ENCODE measurements at regions not wholly inside any gene's neighbourhood (a gene's known extent, or its start where the extent isn't known, plus 50 kb on each side); places are given as distances from the start of the nearest gene placed in this dataset.
"Not testable (repeated sequence)": the region's sequence is repeated elsewhere in the genome, so short reads cannot be mapped to it uniquely, and the experiment has no call there.

- no peak for FAIRE-seq
These were observed 327.6 kb upstream of the HTR1E start for GRCh38 chr6:86609549-86610388.

- not testable (repeated sequence) for FAIRE-seq
These were observed 334.0 kb upstream of the HTR1E start for GRCh38 chr6:86603364-86603763.

- not testable (repeated sequence) for FAIRE-seq
These were observed 335.2 kb upstream of the HTR1E start for GRCh38 chr6:86602093-86602492.

- FAIRE-seq: not testable (repeated sequence)
These were observed 338.4 kb upstream of the HTR1E start for GRCh38 chr6:86598969-86599368.

GRCh38 chr6:86595641-86596040, 341.7 kb upstream of the HTR1E start:
- FAIRE-seq: no peak

GRCh38 chr6:86586195-86586594, 351.1 kb upstream of the HTR1E start:
- no peak for FAIRE-seq

GRCh38 chr6:86581833-86582232, 355.5 kb upstream of the HTR1E start:
- no peak for FAIRE-seq

- no peak for FAIRE-seq
These were observed 374.1 kb upstream of the HTR1E start for GRCh38 chr6:86563197-86563596.

- FAIRE-seq: no peak
These were observed 379.0 kb upstream of the HTR1E start for GRCh38 chr6:86558318-86558717.

- FAIRE-seq: no peak
These were observed 400.0 kb upstream of the HTR1E start for GRCh38 chr6:86537292-86537861.

- FAIRE-seq: no peak
These were observed 401.2 kb upstream of the HTR1E start for GRCh38 chr6:86536121-86536520.

GRCh38 chr6:86535100-86535499, 402.2 kb upstream of the HTR1E start:
- FAIRE-seq: no peak

GRCh38 chr6:86529635-86530034, 407.7 kb upstream of the HTR1E start:
- FAIRE-seq: no peak

- no peak for FAIRE-seq
These were observed 411.1 kb upstream of the HTR1E start for GRCh38 chr6:86526238-86526637.

- no peak for FAIRE-seq
These were observed 421.2 kb upstream of the HTR1E start for GRCh38 chr6:86516087-86516486.

GRCh38 chr6:86511962-86512361, 425.4 kb upstream of the HTR1E start:
- FAIRE-seq: no peak

- no peak for FAIRE-seq
These were observed 429.1 kb upstream of the HTR1E start for GRCh38 chr6:86508230-86508629.

- no peak for FAIRE-seq
These were observed 434.8 kb upstream of the HTR1E start for GRCh38 chr6:86502497-86502896.

- no peak for FAIRE-seq
These were observed 437.3 kb upstream of the HTR1E start for GRCh38 chr6:86500035-86500434.

GRCh38 chr6:86489042-86489441, 448.3 kb upstream of the HTR1E start:
- FAIRE-seq: not testable (repeated sequence)

- FAIRE-seq: no peak
These were observed 449.6 kb upstream of the HTR1E start for GRCh38 chr6:86487660-86488221.

GRCh38 chr6:86478316-86478715, 459.0 kb upstream of the HTR1E start:
- FAIRE-seq: not testable (repeated sequence)

GRCh38 chr6:86477500-86478148, 459.7 kb upstream of the HTR1E start:
- no peak for FAIRE-seq

GRCh38 chr6:86476311-86476710, 461.0 kb upstream of the HTR1E start:
- FAIRE-seq: peak; percentile 45

All from endometrium (tissue), 2 donors.